ENCODE measurements at regions not wholly inside any gene's neighbourhood (a gene's known extent, or its start where the extent isn't known, plus 50 kb on each side); places are given as distances from the start of the nearest gene placed in this dataset.
"Not testable (repeated sequence)": the region's sequence is repeated elsewhere in the genome, so short reads cannot be mapped to it uniquely, and the experiment has no call there.

GRCh38 chr3:99562990-99563607 is 75.3 kb upstream of the COL8A1 start:
- Histone ChIP-seq H3K9ac (ENCODE audit: low read length) (no peak overlapping the region), H2AFZ (ENCODE audit: low read depth, low read length, severe bottlenecking) (no peak overlapping the region), H3K27ac (ENCODE audit: low read depth, low read length) (no peak overlapping the region), H4K20me1 (ENCODE audit: low read depth, low read length) (no peaks in the 10 kb centered on the region), H3K36me3 (ENCODE audit: low read length) (no peaks in the 10 kb centered on the region), H3K4me3 (ENCODE audit: insufficient read depth, low read length, poor library complexity, severe bottlenecking) (no peak overlapping the region), H3K9me2 (replicated peaks; ENCODE audit: insufficient read depth, low read length) (no peaks in the 10 kb centered on the region), H3F3A (ENCODE audit: insufficient read depth) (no peaks in the 10 kb centered on the region), H3K9me3 (ENCODE audit: insufficient read depth, low read length) (no peaks in the 10 kb centered on the region), H3K4me2 (ENCODE audit: low read depth, low read length, poor library complexity, severe bottlenecking) (no peak overlapping the region), H3K27me3 (ENCODE audit: low read length) (no peaks in the 10 kb centered on the region), H3K79me2 (ENCODE audit: insufficient read depth, low read length) (no peaks in the 10 kb centered on the region)
- TF ChIP-seq, protein P1, sequence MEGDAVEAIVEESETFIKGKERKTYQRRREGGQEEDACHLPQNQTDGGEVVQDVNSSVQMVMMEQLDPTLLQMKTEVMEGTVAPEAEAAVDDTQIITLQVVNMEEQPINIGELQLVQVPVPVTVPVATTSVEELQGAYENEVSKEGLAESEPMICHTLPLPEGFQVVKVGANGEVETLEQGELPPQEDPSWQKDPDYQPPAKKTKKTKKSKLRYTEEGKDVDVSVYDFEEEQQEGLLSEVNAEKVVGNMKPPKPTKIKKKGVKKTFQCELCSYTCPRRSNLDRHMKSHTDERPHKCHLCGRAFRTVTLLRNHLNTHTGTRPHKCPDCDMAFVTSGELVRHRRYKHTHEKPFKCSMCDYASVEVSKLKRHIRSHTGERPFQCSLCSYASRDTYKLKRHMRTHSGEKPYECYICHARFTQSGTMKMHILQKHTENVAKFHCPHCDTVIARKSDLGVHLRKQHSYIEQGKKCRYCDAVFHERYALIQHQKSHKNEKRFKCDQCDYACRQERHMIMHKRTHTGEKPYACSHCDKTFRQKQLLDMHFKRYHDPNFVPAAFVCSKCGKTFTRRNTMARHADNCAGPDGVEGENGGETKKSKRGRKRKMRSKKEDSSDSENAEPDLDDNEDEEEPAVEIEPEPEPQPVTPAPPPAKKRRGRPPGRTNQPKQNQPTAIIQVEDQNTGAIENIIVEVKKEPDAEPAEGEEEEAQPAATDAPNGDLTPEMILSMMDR (IDR thresholded peaks at IDR 0.05; ENCODE audit: insufficient read depth, low read length, poor library complexity, severe bottlenecking) = no peak
- no peak for TF ChIP-seq EZH2phosphoT487 (conservative IDR thresholded peaks at IDR 0.05; ENCODE audit: low read length)

GRCh38 chr3:99562138-99562537 is 76.3 kb upstream of the COL8A1 start:
- no peaks in the 10 kb centered on the region for H3F3A ChIP-seq (ENCODE audit: insufficient read depth)
- no peak overlapping the region for H3K9ac ChIP-seq (ENCODE audit: low read length)
- H3K36me3 ChIP-seq (ENCODE audit: low read length) = no peaks in the 10 kb centered on the region
- no peaks in the 10 kb centered on the region for H3K9me2 ChIP-seq (replicated peaks; ENCODE audit: insufficient read depth, low read length)
- H4K20me1 ChIP-seq (ENCODE audit: low read depth, low read length) = no peaks in the 10 kb centered on the region
- H3K4me2 ChIP-seq (ENCODE audit: low read depth, low read length, poor library complexity, severe bottlenecking) = no peak overlapping the region
- H2AFZ ChIP-seq (ENCODE audit: low read depth, low read length, severe bottlenecking) = no peak overlapping the region
- H3K4me3 ChIP-seq (ENCODE audit: insufficient read depth, low read length, poor library complexity, severe bottlenecking) = no peak overlapping the region
- no peak overlapping the region for H3K27ac ChIP-seq (ENCODE audit: low read depth, low read length)
- no peaks in the 10 kb centered on the region for H3K79me2 ChIP-seq (ENCODE audit: insufficient read depth, low read length)
- no peak for TF ChIP-seq EZH2phosphoT487 (conservative IDR thresholded peaks at IDR 0.05; ENCODE audit: low read length)
- no peaks in the 10 kb centered on the region for H3K9me3 ChIP-seq (ENCODE audit: insufficient read depth, low read length)
- H3K27me3 ChIP-seq (ENCODE audit: low read length) = no peaks in the 10 kb centered on the region

DNA sequence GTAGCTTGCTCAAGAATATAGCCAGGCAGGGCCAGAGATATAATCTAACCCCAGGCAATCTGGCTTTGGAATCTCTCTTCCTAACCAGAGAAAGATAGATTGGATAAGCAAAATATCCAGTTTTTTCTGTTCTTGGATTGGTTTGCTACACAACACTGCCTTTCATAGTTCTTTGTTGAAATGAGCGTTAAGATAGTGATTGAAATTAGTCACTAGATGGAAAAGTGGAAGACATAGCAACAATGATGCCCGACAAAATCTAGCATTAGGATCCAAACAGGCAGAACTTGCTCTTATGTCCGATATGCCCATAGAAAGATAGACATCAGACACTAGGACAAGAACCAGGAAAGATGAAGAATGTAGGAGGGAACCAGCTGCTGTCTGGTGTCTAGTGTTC is 77.3 kb upstream of the COL8A1 start:
- TF ChIP-seq, protein P1 (IDR thresholded peaks at IDR 0.05; ENCODE audit: insufficient read depth, low read length, poor library complexity, severe bottlenecking) = no peak
- no peak for TF ChIP-seq EZH2phosphoT487 (conservative IDR thresholded peaks at IDR 0.05; ENCODE audit: low read length)
- H3K27me3 ChIP-seq (ENCODE audit: low read length) = no peaks in the 10 kb centered on the region
- no peaks in the 10 kb centered on the region for H3K36me3 ChIP-seq (ENCODE audit: low read length)
- H3K9me2 ChIP-seq (replicated peaks; ENCODE audit: insufficient read depth, low read length) = no peaks in the 10 kb centered on the region
- H3K4me2 ChIP-seq (ENCODE audit: low read depth, low read length, poor library complexity, severe bottlenecking) = no peak overlapping the region
- no peaks in the 10 kb centered on the region for H3K9me3 ChIP-seq (ENCODE audit: insufficient read depth, low read length)
- H3K79me2 ChIP-seq (ENCODE audit: insufficient read depth, low read length) = no peaks in the 10 kb centered on the region
- no peak overlapping the region for H3K27ac ChIP-seq (ENCODE audit: low read depth, low read length)
- no peak overlapping the region for H2AFZ ChIP-seq (ENCODE audit: low read depth, low read length, severe bottlenecking)
- H3K9ac ChIP-seq (ENCODE audit: low read length) = no peak overlapping the region
- H3F3A ChIP-seq (ENCODE audit: insufficient read depth) = no peaks in the 10 kb centered on the region
- no peak overlapping the region for H3K4me3 ChIP-seq (ENCODE audit: insufficient read depth, low read length, poor library complexity, severe bottlenecking)
- no peaks in the 10 kb centered on the region for H4K20me1 ChIP-seq (ENCODE audit: low read depth, low read length)

GRCh38 chr3:99559196-99559595 is 79.2 kb upstream of the COL8A1 start:
- no peak overlapping the region for H3K27ac ChIP-seq (ENCODE audit: low read depth, low read length)
- no peaks in the 10 kb centered on the region for H3K79me2 ChIP-seq (ENCODE audit: insufficient read depth, low read length)
- H4K20me1 ChIP-seq (ENCODE audit: low read depth, low read length) = no peaks in the 10 kb centered on the region
- no peaks in the 10 kb centered on the region for H3K9me3 ChIP-seq (ENCODE audit: insufficient read depth, low read length)
- H3K27me3 ChIP-seq (ENCODE audit: low read length) = no peaks in the 10 kb centered on the region
- no peak overlapping the region for H3K4me3 ChIP-seq (ENCODE audit: insufficient read depth, low read length, poor library complexity, severe bottlenecking)
- H3K36me3 ChIP-seq (ENCODE audit: low read length) = no peaks in the 10 kb centered on the region
- no peaks in the 10 kb centered on the region for H3K9me2 ChIP-seq (replicated peaks; ENCODE audit: insufficient read depth, low read length)
- TF ChIP-seq, protein P1 (IDR thresholded peaks at IDR 0.05; ENCODE audit: insufficient read depth, low read length, poor library complexity, severe bottlenecking) = no peak
- no peak for TF ChIP-seq EZH2phosphoT487 (conservative IDR thresholded peaks at IDR 0.05; ENCODE audit: low read length)
- no peak overlapping the region for H2AFZ ChIP-seq (ENCODE audit: low read depth, low read length, severe bottlenecking)
- no peaks in the 10 kb centered on the region for H3F3A ChIP-seq (ENCODE audit: insufficient read depth)
- H3K4me2 ChIP-seq (ENCODE audit: low read depth, low read length, poor library complexity, severe bottlenecking) = no peak overlapping the region
- no peak overlapping the region for H3K9ac ChIP-seq (ENCODE audit: low read length)

DNA sequence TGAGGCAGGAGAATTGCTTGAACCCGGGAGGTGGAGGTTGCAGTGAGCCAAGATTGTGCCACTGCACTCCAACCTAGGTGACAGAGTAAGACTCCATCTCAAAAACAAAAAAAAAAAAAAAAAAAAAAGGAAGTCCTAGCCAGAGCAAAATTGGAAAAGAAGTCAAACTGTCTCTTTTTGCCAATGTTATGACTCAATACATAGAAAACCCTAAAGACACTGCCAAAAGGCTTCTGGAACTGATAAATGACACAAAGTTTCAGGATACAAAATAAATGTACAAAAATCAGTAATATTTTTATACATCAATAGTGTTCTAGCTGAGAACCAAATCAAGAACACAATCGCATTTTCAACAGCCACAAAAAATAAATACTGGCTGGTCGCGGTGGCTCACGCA is 82.5 kb upstream of the COL8A1 start:
- not testable (repeated sequence) for H4K20me1 ChIP-seq (ENCODE audit: low read depth, low read length); H3K36me3 ChIP-seq (ENCODE audit: low read length); H3K9me2 ChIP-seq (replicated peaks; ENCODE audit: insufficient read depth, low read length); H3K4me3 ChIP-seq (ENCODE audit: insufficient read depth, low read length, poor library complexity, severe bottlenecking); H3K79me2 ChIP-seq (ENCODE audit: insufficient read depth, low read length); H3K27ac ChIP-seq (ENCODE audit: low read depth, low read length); H3K4me2 ChIP-seq (ENCODE audit: low read depth, low read length, poor library complexity, severe bottlenecking); H2AFZ ChIP-seq (ENCODE audit: low read depth, low read length, severe bottlenecking); H3K9me3 ChIP-seq (ENCODE audit: insufficient read depth, low read length); H3F3A ChIP-seq (ENCODE audit: insufficient read depth); H3K9ac ChIP-seq (ENCODE audit: low read length); H3K27me3 ChIP-seq (ENCODE audit: low read length)

Measured in SU-DHL-6 (cell line).